Sigmoid colon (tissue), 6 donors: ENCODE measurements at regions not wholly inside any gene's neighbourhood (a gene's known extent, or its start where the extent isn't known, plus 50 kb on each side); places are given as distances from the start of the nearest gene placed in this dataset.

Source experiments
- DNase-seq: peaks from one replicate; pipeline ENCODE4 v3.0.0-alpha.2; 2019
- H3K27ac ChIP-seq, 4 donors: fragments of 200-600 bp; sonication (generic); one replicate each; pipeline ENCODE4 v1.5.1; 2016 to 2019; ENCODE audit warnings: mild to moderate bottlenecking in 1 of 4
- H3K27me3 ChIP-seq, 3 donors: fragments of 200-600 bp; sonication (generic); one replicate each; pipeline ENCODE4 v1.5.1; 2019; ENCODE audit warnings: mild to moderate bottlenecking in 1 of 3
- H3K36me3 ChIP-seq, 4 donors: fragments of 200-600 bp; sonication (generic); one replicate each; pipeline ENCODE4 v1.5.1; 2016 to 2019
- H3K4me1 ChIP-seq, 4 donors: fragments of 200-600 bp; sonication (generic); one replicate each; pipeline ENCODE4 v1.5.1; 2017 to 2019
- H3K4me3 ChIP-seq, 4 donors: fragments of 200-600 bp; sonication (generic); one replicate each; pipeline ENCODE4 v1.5.1; 2017 to 2019; ENCODE audit warnings: mild to moderate bottlenecking in 2 of 4, moderate library complexity in 1 of 4
- H3K9me3 ChIP-seq, 4 donors: fragments of 200-600 bp in 3 of 4; sonication (generic) in 3 of 4; one replicate each; pipeline versions ENCODE4 v1.5.1 to v1.6.1; 2013 to 2019
- CTCF ChIP-seq, 4 experiments: fragments of 450-650 bp in 3 of 4; fragments of 200-600 bp in 1 of 4; IDR thresholded peaks; one replicate each; pipeline ENCODE4 v1.5.1; 2016 to 2019; ENCODE audit warnings: antibody characterized with exemption in 4 of 4, mild to moderate bottlenecking in 3 of 4, moderate library complexity in 2 of 4
- EP300 ChIP-seq, 4 donors: sonication (generic); formaldehyde crosslinking; IDR thresholded peaks; one replicate each; pipeline ENCODE4 v1.6.1; 2017; ENCODE audit warnings: antibody characterized with exemption in 4 of 4
- POLR2A ChIP-seq, 2 donors: fragments of 450-650 bp; IDR thresholded peaks; one replicate each; pipeline ENCODE4 v1.6.1; 2016; ENCODE audit warnings: antibody characterized with exemption in 2 of 2, mild to moderate bottlenecking in 2 of 2, moderate library complexity in 2 of 2
- POLR2AphosphoS5 ChIP-seq, 4 donors: sonication (generic); formaldehyde crosslinking; IDR thresholded peaks; one replicate each; pipeline ENCODE4 v1.6.1; 2017; ENCODE audit warnings: antibody characterized with exemption in 4 of 4
- WGBS, 2 donors: extraction: QIAGEN DNeasy Blood & Tissue Kit; methylation state at CpG; one replicate each; pipeline ENCODE4 v1.1.7; 2013; 5-methylcytosine and 5-hydroxymethylcytosine counted together
- intact Hi-C: fragments of 100-400 bp; cut with DNase I; formaldehyde crosslinking; loops from one replicate; pipeline ENCODE4 v1.15.1; 2023
- donor health status: healthy with polysubstance abuse.
- donor health status: healthy.

- H3K9me3 ChIP-seq: no peaks in the 10 kb centered on the region
- peak; percentile 87 for DNase-seq
- peaks cover 0 to 28% (median 20%) of the 10 kb centered on the region in 4 donors for H3K4me1 ChIP-seq
- intact Hi-C loops: loop anchor here (10.0 kb wide), 1 partner anchor 204 kb away; no protein-coding TSS in a partner anchor
- peak overlapping the region; percentile 50 to 80 (median 70) for H3K27ac ChIP-seq
- TF ChIP-seq CTCF (IDR thresholded peaks at IDR 0.05): no peak
- peak in 1 of 4 donors; percentile 42 for TF ChIP-seq POLR2AphosphoS5 (IDR thresholded peaks at IDR 0.05)
- peak in 1 of 4 donors; percentile 23 for TF ChIP-seq EP300 (IDR thresholded peaks at IDR 0.05)
- TF ChIP-seq POLR2A (IDR thresholded peaks at IDR 0.05): no peak
- H3K36me3 ChIP-seq: no peaks in the 10 kb centered on the region
- no peak overlapping the region for H3K4me3 ChIP-seq
- 57 to 67% methylated on average over 8 of the region's 8 CpGs for WGBS, 2 donors
- H3K27me3 ChIP-seq: no peaks in the 10 kb centered on the region
Observed at GRCh38 chr3:124558991-124559845, 171.0 kb upstream of the UMPS start.

GRCh38 chr3:124559846-124560574 lies 170.2 kb upstream of the UMPS start:
- H3K9me3 ChIP-seq: no peaks in the 10 kb centered on the region
- H3K4me1 ChIP-seq: peaks cover 0 to 28% (median 22%) of the 10 kb centered on the region in 4 donors
- H3K27ac ChIP-seq: peak overlapping the region; percentile 50 to 80 (median 70)
- no peaks in the 10 kb centered on the region for H3K36me3 ChIP-seq
- H3K27me3 ChIP-seq: no peaks in the 10 kb centered on the region
- intact Hi-C loops: loop anchor here (10.0 kb wide), 1 partner anchor 205 kb away; no protein-coding TSS in a partner anchor
- TF ChIP-seq POLR2AphosphoS5 (IDR thresholded peaks at IDR 0.05) (no peak), CTCF (IDR thresholded peaks at IDR 0.05) (peak; percentile 41 to 87 (median 66)), EP300 (IDR thresholded peaks at IDR 0.05) (no peak)
- peak; percentile 75 for DNase-seq
- H3K4me3 ChIP-seq: no peak overlapping the region
- 23 to 32% methylated on average over 9 of the region's 9 CpGs for WGBS, 2 donors

GRCh38 chr3:124560666-124561215 lies 169.5 kb upstream of the UMPS start:
- no peak overlapping the region for H3K4me3 ChIP-seq
- DNase-seq: no peak
- no peaks in the 10 kb centered on the region for H3K27me3 ChIP-seq
- peak overlapping the region in 1 of 4 donors; percentile 80 for H3K27ac ChIP-seq
- no peaks in the 10 kb centered on the region for H3K36me3 ChIP-seq
- no peaks in the 10 kb centered on the region for H3K9me3 ChIP-seq
- peaks cover 0 to 31% (median 24%) of the 10 kb centered on the region in 4 donors for H3K4me1 ChIP-seq
- TF ChIP-seq EP300 (IDR thresholded peaks at IDR 0.05) (no peak), POLR2AphosphoS5 (IDR thresholded peaks at IDR 0.05) (no peak)
- WGBS, 2 donors: 88 to 94% methylated on average over 2 of the region's 2 CpGs
- intact Hi-C loops: no loop called here

- H3K27me3 ChIP-seq: no peaks in the 10 kb centered on the region
- H3K4me3 ChIP-seq: no peak overlapping the region
- DNase-seq: no peak
- 97% methylated on average over 14 of the region's 14 CpGs for WGBS, 2 donors
- intact Hi-C loops: no loop called here
- no peak for TF ChIP-seq POLR2AphosphoS5 (IDR thresholded peaks at IDR 0.05)
- TF ChIP-seq EP300 (IDR thresholded peaks at IDR 0.05): no peak
- no peak for TF ChIP-seq POLR2A (IDR thresholded peaks at IDR 0.05)
- no peaks in the 10 kb centered on the region for H3K36me3 ChIP-seq
- H3K4me1 ChIP-seq: peaks cover 0 to 27% (median 21%) of the 10 kb centered on the region in 4 donors
- H3K9me3 ChIP-seq: no peaks in the 10 kb centered on the region
- no peak overlapping the region for H3K27ac ChIP-seq
Observed at GRCh38 chr3:124562769-124563168, 167.5 kb upstream of the UMPS start.

- Histone ChIP-seq H3K9me3 (no peaks in the 10 kb centered on the region), H3K27me3 (no peaks in the 10 kb centered on the region), H3K4me1 (peaks cover 0 to 24% (median 19%) of the 10 kb centered on the region in 4 donors), H3K36me3 (no peaks in the 10 kb centered on the region), H3K27ac (no peak overlapping the region), H3K4me3 (no peak overlapping the region)
- no peak for DNase-seq
- intact Hi-C loops: no loop called here
- 73 to 89% methylated on average over 3 of the region's 3 CpGs for WGBS, 2 donors
- TF ChIP-seq EP300 (IDR thresholded peaks at IDR 0.05) (no peak), POLR2AphosphoS5 (IDR thresholded peaks at IDR 0.05) (no peak), POLR2A (IDR thresholded peaks at IDR 0.05) (no peak), CTCF (IDR thresholded peaks at IDR 0.05) (no peak)
Observed at GRCh38 chr3:124563376-124563775, 166.9 kb upstream of the UMPS start.
